IMR-90 (cell line): ENCODE measurements at regions not wholly inside any gene's neighbourhood (a gene's known extent, or its start where the extent isn't known, plus 50 kb on each side); places are given as distances from the start of the nearest gene placed in this dataset.

ENCODE experiments used
- ATAC-seq: fragments of 200-7000 bp; cut with Tn5 transposase; 2 replicates; pipeline ENCODE4 v1.9.1; 2020; ENCODE audit warnings: low read depth, mild to moderate bottlenecking, moderate library complexity
- BruUV-seq: library from RNA; stranded (reverse); fragments of 400-500 nt; replicated peaks from 2 replicates; lab custom pipeline; 2021; lab: Mats Ljungman, UMichigan
- CTCF ChIA-PET: fragments of 300-600 bp; formaldehyde crosslinking; extraction: SDS; loops from one replicate; lab custom pipeline; 2021; ENCODE audit warnings: antibody characterized with exemption; lab: Yijun Ruan, JAX
- POLR2A ChIA-PET: fragments of 300-600 bp; sonication (Branson Sonifier 250); formaldehyde crosslinking; loops from one replicate; lab custom pipeline; 2022; ENCODE audit warnings: antibody characterized with exemption; ENCODE audit not compliant: unreplicated experiment; lab: Charles Lee
- DNase-seq: peaks from one replicate; pipeline ENCODE4 v3.0.0; 2013
- H2AFZ ChIP-seq: replicated peaks from 2 replicates; pipeline ENCODE3; 2013; ENCODE audit warnings: low read length, mild to moderate bottlenecking; ENCODE audit not compliant: poor library complexity
- H2AK5ac ChIP-seq: 2 replicates; pipeline ENCODE4 v1.6.1; 2013; ENCODE audit warnings: low read depth, low read length, inconsistent platforms
- H2AK9ac ChIP-seq: replicated peaks from 2 replicates; pipeline ENCODE3; 2013; ENCODE audit warnings: mild to moderate bottlenecking, low read depth, low read length, moderate library complexity; ENCODE audit not compliant: poor library complexity
- H2BK120ac ChIP-seq: 2 replicates; pipeline ENCODE4 v1.6.1; 2013; ENCODE audit warnings: low read depth, low read length, inconsistent platforms
- H2BK15ac ChIP-seq: 3 replicates; pipeline ENCODE4 v1.6.1; 2013; ENCODE audit warnings: low read depth, low read length, inconsistent platforms
- H2BK20ac ChIP-seq: 2 replicates; pipeline ENCODE4 v1.6.1; 2013; ENCODE audit warnings: low read depth, mild to moderate bottlenecking, inconsistent platforms, low read length, moderate library complexity
- H2BK5ac ChIP-seq: 2 replicates; pipeline ENCODE4 v1.6.1; 2013; ENCODE audit warnings: mild to moderate bottlenecking, low read depth, low read length, inconsistent platforms; ENCODE audit not compliant: poor library complexity, severe bottlenecking
- H3K14ac ChIP-seq: replicated peaks from 2 replicates; pipeline ENCODE4 v1.6.1; 2013; ENCODE audit warnings: low read depth, low read length, inconsistent platforms
- H3K18ac ChIP-seq: 2 replicates; pipeline ENCODE4 v1.6.1; 2013; ENCODE audit warnings: low read depth, low read length, control low read depth
- H3K23ac ChIP-seq: 2 replicates; pipeline ENCODE4 v1.6.1; 2013; ENCODE audit warnings: low read depth, low read length, inconsistent platforms
- H3K27ac ChIP-seq: 2 replicates; pipeline ENCODE4 v1.5.1; 2013; ENCODE audit warnings: mild to moderate bottlenecking, control low read depth, low read length; ENCODE audit not compliant: insufficient read depth
- H3K27me3 ChIP-seq: 2 replicates; pipeline ENCODE4 v1.6.1; 2013; ENCODE audit warnings: low read length; ENCODE audit not compliant: control insufficient read depth, insufficient read depth
- H3K36me3 ChIP-seq: 2 replicates; pipeline ENCODE4 v1.6.1; 2013; ENCODE audit warnings: low read length, mixed read lengths; ENCODE audit not compliant: control insufficient read depth, insufficient read depth
- H3K4ac ChIP-seq: 2 replicates; pipeline ENCODE4 v1.6.1; 2013; ENCODE audit warnings: low read depth, low read length, inconsistent platforms
- H3K4me1 ChIP-seq: 2 replicates; pipeline ENCODE4 v1.6.1; 2013; ENCODE audit warnings: low read length, mixed read lengths; ENCODE audit not compliant: control insufficient read depth, insufficient read depth
- H3K4me2 ChIP-seq: 2 replicates; pipeline ENCODE4 v1.6.1; 2013; ENCODE audit warnings: low read depth, mild to moderate bottlenecking, control low read depth, low read length, moderate library complexity
- H3K4me3 ChIP-seq: 2 replicates; pipeline ENCODE4 v1.5.1; 2013; ENCODE audit warnings: low read depth, mild to moderate bottlenecking, control low read depth, low read length, moderate library complexity; ENCODE audit not compliant: insufficient read depth
- H3K56ac ChIP-seq: 2 replicates; pipeline ENCODE4 v1.6.1; 2013; ENCODE audit warnings: low read length, inconsistent platforms; ENCODE audit not compliant: insufficient read depth; ENCODE audit errors: extremely low read depth
- H3K79me1 ChIP-seq, 2 experiments: 2 replicates each; pipeline ENCODE4 v1.6.1; 2013; ENCODE audit warnings: low read length in 2 of 2, inconsistent platforms in 1 of 2, low read depth in 1 of 2
- H3K9ac ChIP-seq: 2 replicates; pipeline ENCODE4 v1.6.1; 2013; ENCODE audit warnings: low read depth, low read length, control low read depth
- H3K9me1 ChIP-seq: 2 replicates; pipeline ENCODE4 v1.6.1; 2013; ENCODE audit warnings: low read length, inconsistent platforms; ENCODE audit not compliant: insufficient read depth
- H3K9me3 ChIP-seq: 2 replicates; pipeline ENCODE4 v1.6.1; 2013; ENCODE audit warnings: low read length; ENCODE audit not compliant: control insufficient read depth, insufficient read depth
- H4K20me1 ChIP-seq: 2 replicates; pipeline ENCODE4 v1.6.1; 2013; ENCODE audit warnings: low read length, inconsistent platforms; ENCODE audit not compliant: insufficient read depth
- H4K5ac ChIP-seq: 2 replicates; pipeline ENCODE4 v1.6.1; 2013; ENCODE audit warnings: mild to moderate bottlenecking, low read depth, low read length, control low read depth
- H4K8ac ChIP-seq, 2 experiments: 2 replicates each; pipeline ENCODE4 v1.6.1; 2013; ENCODE audit warnings: low read depth in 2 of 2, low read length in 2 of 2, control low read depth in 1 of 2, inconsistent platforms in 1 of 2
- H4K91ac ChIP-seq: 2 replicates; pipeline ENCODE4 v1.6.1; 2013; ENCODE audit warnings: low read depth, low read length, inconsistent platforms; ENCODE audit not compliant: insufficient read depth
- BHLHE40 ChIP-seq: fragments of 150-350 bp; IDR thresholded peaks from 2 replicates; pipeline ENCODE4 v1.6.1; 2016; ENCODE audit warnings: mild to moderate bottlenecking, low read depth, low read length
- CEBPB ChIP-seq: IDR thresholded peaks from 2 replicates; pipeline ENCODE4 v1.6.1; 2012; ENCODE audit warnings: low read depth, low read length, improper control_type of control experiment
- CHD1 ChIP-seq: IDR thresholded peaks from 2 replicates; pipeline ENCODE4 v1.6.1; 2012; ENCODE audit warnings: low read depth, low read length, improper control_type of control experiment
- FOS ChIP-seq: fragments of 150-350 bp; IDR thresholded peaks from 2 replicates; pipeline ENCODE4 v1.6.1; 2016; ENCODE audit warnings: low read depth, low read length
- MAZ ChIP-seq: IDR thresholded peaks from 2 replicates; pipeline ENCODE4 v1.6.1; 2012; ENCODE audit warnings: low read depth, mild to moderate bottlenecking, low read length, improper control_type of control experiment, moderate library complexity, borderline replicate concordance
- MXI1 ChIP-seq: IDR thresholded peaks from 2 replicates; pipeline ENCODE4 v1.6.1; 2012; ENCODE audit warnings: low read depth, mild to moderate bottlenecking, low read length, moderate library complexity, borderline replicate concordance
- NFE2L2 ChIP-seq: fragments of 150-350 bp; IDR thresholded peaks from 2 replicates; pipeline ENCODE4 v1.6.1; 2016; ENCODE audit warnings: low read depth, mild to moderate bottlenecking, low read length
- RAD21 ChIP-seq: IDR thresholded peaks from 2 replicates; pipeline ENCODE4 v1.6.1; 2012; ENCODE audit warnings: low read length, improper control_type of control experiment
- RFX5 ChIP-seq: IDR thresholded peaks from 2 replicates; pipeline ENCODE4 v1.8.0; 2012; ENCODE audit warnings: low read depth, mild to moderate bottlenecking, low read length, moderate library complexity
- SMC3 ChIP-seq: fragments of 150-350 bp; IDR thresholded peaks from 2 replicates; pipeline ENCODE4 v1.6.1; 2016; ENCODE audit warnings: low read depth, mild to moderate bottlenecking, antibody characterized with exemption, low read length, moderate library complexity
- WGBS, 2 experiments: methylation state at CpG; one replicate each; pipeline versions ENCODE4 v1.1.5 to v1.1.7; 2013; ENCODE audit warnings: missing lambda C conversion rate in 2 of 2; ENCODE audit not compliant: insufficient read length in 1 of 2; ENCODE audit errors: extremely low coverage in 2 of 2; 5-methylcytosine and 5-hydroxymethylcytosine counted together
- dilution Hi-C: fragments of 300-500 bp; cut with HindIII; formaldehyde crosslinking; loops from one replicate; pipeline ENCODE4 v1.14.3; 2018; ENCODE audit warnings: low sequenced_read_pairs; ENCODE audit not compliant: unreplicated experiment
- in situ Hi-C: fragments of 300-500 bp; cut with MboI; formaldehyde crosslinking; loops from 3 replicates; pipeline ENCODE4 v1.14.3; 2019; ENCODE audit warnings: low sequenced_read_pairs, inconsistent platforms, mixed read lengths
- intact Hi-C: fragments of 100-400 bp; cut with micrococcal nuclease; formaldehyde crosslinking; loops from 2 replicates; pipeline ENCODE4 v1.10.0; 2022
- TF ChIP-seq, protein P1 (sequence below): conservative IDR thresholded peaks from 2 replicates; pipeline ENCODE4 v1.5.1; 2012; ENCODE audit warnings: mild to moderate bottlenecking, low read depth, low read length, improper control_type of control experiment
- TF ChIP-seq, protein P2 (sequence below): fragments of 150-350 bp; IDR thresholded peaks from 2 replicates; pipeline ENCODE4 v1.6.1; 2016; ENCODE audit warnings: low read depth, mild to moderate bottlenecking, low read length, moderate library complexity, borderline replicate concordance

DNA sequence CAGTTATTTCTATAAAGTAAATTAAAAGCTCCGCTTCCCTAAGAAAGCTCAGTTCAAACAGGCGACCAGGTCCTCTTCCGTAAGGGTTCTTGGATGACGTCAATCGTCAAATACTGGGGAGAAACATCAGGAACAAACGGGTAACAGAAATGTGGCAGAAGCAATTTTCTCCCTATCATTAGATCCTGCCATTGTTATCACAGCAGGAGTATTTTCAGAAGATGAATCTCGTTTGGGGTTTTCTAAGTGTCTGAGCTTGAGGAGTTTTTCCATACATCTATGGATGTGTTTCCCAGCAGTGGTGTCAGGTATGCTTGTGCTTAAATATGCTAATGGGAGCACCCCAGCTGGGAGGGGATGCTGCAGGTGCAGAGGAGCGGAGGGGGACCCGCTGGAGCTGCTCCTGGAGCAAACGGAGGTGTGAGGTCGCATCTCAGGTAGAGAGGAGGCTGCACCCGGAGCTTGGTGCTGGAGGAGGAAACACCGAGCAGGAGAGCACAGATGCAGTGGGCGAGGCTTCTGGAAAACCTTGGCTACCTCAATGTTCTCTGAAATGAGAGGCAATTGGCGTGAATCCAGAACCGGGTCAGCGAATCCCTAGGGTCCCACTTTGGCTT lies 795.5 kb downstream of the AACS start:
- intact Hi-C loops (no loop called here), in situ Hi-C loops (no loop called here), dilution Hi-C loops (no loop called here)
- H3K27ac ChIP-seq = no peak overlapping the region
- no peaks in the 10 kb centered on the region for H3K27me3 ChIP-seq
- WGBS, 2 experiments = 81% methylated on average over 5 of the region's 17 CpGs; no CpG with 5 or more reads in 1 of the 2 experiments
- no peak overlapping the region for H3K23ac ChIP-seq
- H2AFZ ChIP-seq = no peak overlapping the region
- DNase-seq = no peak
- no peak overlapping the region for H4K8ac ChIP-seq
- no peak for TF ChIP-seq RAD21
- TF ChIP-seq, protein P1, sequence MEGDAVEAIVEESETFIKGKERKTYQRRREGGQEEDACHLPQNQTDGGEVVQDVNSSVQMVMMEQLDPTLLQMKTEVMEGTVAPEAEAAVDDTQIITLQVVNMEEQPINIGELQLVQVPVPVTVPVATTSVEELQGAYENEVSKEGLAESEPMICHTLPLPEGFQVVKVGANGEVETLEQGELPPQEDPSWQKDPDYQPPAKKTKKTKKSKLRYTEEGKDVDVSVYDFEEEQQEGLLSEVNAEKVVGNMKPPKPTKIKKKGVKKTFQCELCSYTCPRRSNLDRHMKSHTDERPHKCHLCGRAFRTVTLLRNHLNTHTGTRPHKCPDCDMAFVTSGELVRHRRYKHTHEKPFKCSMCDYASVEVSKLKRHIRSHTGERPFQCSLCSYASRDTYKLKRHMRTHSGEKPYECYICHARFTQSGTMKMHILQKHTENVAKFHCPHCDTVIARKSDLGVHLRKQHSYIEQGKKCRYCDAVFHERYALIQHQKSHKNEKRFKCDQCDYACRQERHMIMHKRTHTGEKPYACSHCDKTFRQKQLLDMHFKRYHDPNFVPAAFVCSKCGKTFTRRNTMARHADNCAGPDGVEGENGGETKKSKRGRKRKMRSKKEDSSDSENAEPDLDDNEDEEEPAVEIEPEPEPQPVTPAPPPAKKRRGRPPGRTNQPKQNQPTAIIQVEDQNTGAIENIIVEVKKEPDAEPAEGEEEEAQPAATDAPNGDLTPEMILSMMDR = no peak
- no peak for TF ChIP-seq MXI1
- TF ChIP-seq, protein P2, sequence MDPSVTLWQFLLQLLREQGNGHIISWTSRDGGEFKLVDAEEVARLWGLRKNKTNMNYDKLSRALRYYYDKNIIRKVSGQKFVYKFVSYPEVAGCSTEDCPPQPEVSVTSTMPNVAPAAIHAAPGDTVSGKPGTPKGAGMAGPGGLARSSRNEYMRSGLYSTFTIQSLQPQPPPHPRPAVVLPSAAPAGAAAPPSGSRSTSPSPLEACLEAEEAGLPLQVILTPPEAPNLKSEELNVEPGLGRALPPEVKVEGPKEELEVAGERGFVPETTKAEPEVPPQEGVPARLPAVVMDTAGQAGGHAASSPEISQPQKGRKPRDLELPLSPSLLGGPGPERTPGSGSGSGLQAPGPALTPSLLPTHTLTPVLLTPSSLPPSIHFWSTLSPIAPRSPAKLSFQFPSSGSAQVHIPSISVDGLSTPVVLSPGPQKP = no peak
- TF ChIP-seq MAZ = no peak
- TF ChIP-seq SMC3 = no peak
- no peak for TF ChIP-seq NFE2L2
- TF ChIP-seq BHLHE40 = no peak
- TF ChIP-seq FOS = no peak
- no peak for TF ChIP-seq RFX5
- no peak for TF ChIP-seq CEBPB
- TF ChIP-seq CHD1 = no peak
- no peak overlapping the region for H4K5ac ChIP-seq
- H4K20me1 ChIP-seq = no peaks in the 10 kb centered on the region
- H2BK20ac ChIP-seq = no peak overlapping the region
- no peak for ATAC-seq
- H3K4me3 ChIP-seq = no peak overlapping the region
- no peak overlapping the region for H3K4me2 ChIP-seq
- H3K4ac ChIP-seq = no peak overlapping the region
- H4K91ac ChIP-seq = no peak overlapping the region
- BruUV-seq = no TSS peak
- no peak overlapping the region for H2BK5ac ChIP-seq
- H2AK9ac ChIP-seq = no peak overlapping the region
- ChIA-PET CTCF (no interaction called here), POLR2A (no interaction called here)
- H3K9ac ChIP-seq = no peak overlapping the region
- H3K18ac ChIP-seq = no peak overlapping the region
- H2BK15ac ChIP-seq = no peak overlapping the region
- H3K79me1 ChIP-seq = no peaks in the 10 kb centered on the region
- no peak overlapping the region for H2AK5ac ChIP-seq
- H3K4me1 ChIP-seq = no peaks in the 10 kb centered on the region
- H3K56ac ChIP-seq = no peak overlapping the region
- H3K9me3 ChIP-seq = peaks cover 8% of the 10 kb centered on the region
- H3K36me3 ChIP-seq = no peaks in the 10 kb centered on the region
- H3K9me1 ChIP-seq = no peaks in the 10 kb centered on the region
- H3K14ac ChIP-seq = no peak overlapping the region
- no peak overlapping the region for H2BK120ac ChIP-seq
